IMR-90 (cell line): ENCODE measurements at regions not wholly inside any gene's neighbourhood (a gene's known extent, or its start where the extent isn't known, plus 50 kb on each side); places are given as distances from the start of the nearest gene placed in this dataset.

Source experiments
- ATAC-seq: fragments of 200-7000 bp; cut with Tn5 transposase; 2 replicates; pipeline ENCODE4 v1.9.1; 2020; ENCODE audit warnings: low read depth, mild to moderate bottlenecking, moderate library complexity
- BruUV-seq: library from RNA; stranded (reverse); fragments of 400-500 nt; replicated peaks from 2 replicates; lab custom pipeline; 2021; lab: Mats Ljungman, UMichigan
- CTCF ChIA-PET: fragments of 300-600 bp; formaldehyde crosslinking; extraction: SDS; loops from one replicate; lab custom pipeline; 2021; ENCODE audit warnings: antibody characterized with exemption; lab: Yijun Ruan, JAX
- POLR2A ChIA-PET: fragments of 300-600 bp; sonication (Branson Sonifier 250); formaldehyde crosslinking; loops from one replicate; lab custom pipeline; 2022; ENCODE audit warnings: antibody characterized with exemption; ENCODE audit not compliant: unreplicated experiment; lab: Charles Lee
- DNase-seq: peaks from one replicate; pipeline ENCODE4 v3.0.0; 2013
- H2AFZ ChIP-seq: replicated peaks from 2 replicates; pipeline ENCODE3; 2013; ENCODE audit warnings: low read length, mild to moderate bottlenecking; ENCODE audit not compliant: poor library complexity
- H2AK5ac ChIP-seq: 2 replicates; pipeline ENCODE4 v1.6.1; 2013; ENCODE audit warnings: low read depth, low read length, inconsistent platforms
- H2AK9ac ChIP-seq: replicated peaks from 2 replicates; pipeline ENCODE3; 2013; ENCODE audit warnings: mild to moderate bottlenecking, low read depth, low read length, moderate library complexity; ENCODE audit not compliant: poor library complexity
- H2BK120ac ChIP-seq: 2 replicates; pipeline ENCODE4 v1.6.1; 2013; ENCODE audit warnings: low read depth, low read length, inconsistent platforms
- H2BK15ac ChIP-seq: 3 replicates; pipeline ENCODE4 v1.6.1; 2013; ENCODE audit warnings: low read depth, low read length, inconsistent platforms
- H2BK20ac ChIP-seq: 2 replicates; pipeline ENCODE4 v1.6.1; 2013; ENCODE audit warnings: low read depth, mild to moderate bottlenecking, inconsistent platforms, low read length, moderate library complexity
- H2BK5ac ChIP-seq: 2 replicates; pipeline ENCODE4 v1.6.1; 2013; ENCODE audit warnings: mild to moderate bottlenecking, low read depth, low read length, inconsistent platforms; ENCODE audit not compliant: poor library complexity, severe bottlenecking
- H3K14ac ChIP-seq: replicated peaks from 2 replicates; pipeline ENCODE4 v1.6.1; 2013; ENCODE audit warnings: low read depth, low read length, inconsistent platforms
- H3K18ac ChIP-seq: 2 replicates; pipeline ENCODE4 v1.6.1; 2013; ENCODE audit warnings: low read depth, low read length, control low read depth
- H3K23ac ChIP-seq: 2 replicates; pipeline ENCODE4 v1.6.1; 2013; ENCODE audit warnings: low read depth, low read length, inconsistent platforms
- H3K27ac ChIP-seq: 2 replicates; pipeline ENCODE4 v1.5.1; 2013; ENCODE audit warnings: mild to moderate bottlenecking, control low read depth, low read length; ENCODE audit not compliant: insufficient read depth
- H3K27me3 ChIP-seq: 2 replicates; pipeline ENCODE4 v1.6.1; 2013; ENCODE audit warnings: low read length; ENCODE audit not compliant: control insufficient read depth, insufficient read depth
- H3K36me3 ChIP-seq: 2 replicates; pipeline ENCODE4 v1.6.1; 2013; ENCODE audit warnings: low read length, mixed read lengths; ENCODE audit not compliant: control insufficient read depth, insufficient read depth
- H3K4ac ChIP-seq: 2 replicates; pipeline ENCODE4 v1.6.1; 2013; ENCODE audit warnings: low read depth, low read length, inconsistent platforms
- H3K4me1 ChIP-seq: 2 replicates; pipeline ENCODE4 v1.6.1; 2013; ENCODE audit warnings: low read length, mixed read lengths; ENCODE audit not compliant: control insufficient read depth, insufficient read depth
- H3K4me2 ChIP-seq: 2 replicates; pipeline ENCODE4 v1.6.1; 2013; ENCODE audit warnings: low read depth, mild to moderate bottlenecking, control low read depth, low read length, moderate library complexity
- H3K4me3 ChIP-seq: 2 replicates; pipeline ENCODE4 v1.5.1; 2013; ENCODE audit warnings: low read depth, mild to moderate bottlenecking, control low read depth, low read length, moderate library complexity; ENCODE audit not compliant: insufficient read depth
- H3K56ac ChIP-seq: 2 replicates; pipeline ENCODE4 v1.6.1; 2013; ENCODE audit warnings: low read length, inconsistent platforms; ENCODE audit not compliant: insufficient read depth; ENCODE audit errors: extremely low read depth
- H3K79me1 ChIP-seq, 2 experiments: 2 replicates each; pipeline ENCODE4 v1.6.1; 2013; ENCODE audit warnings: low read length in 2 of 2, inconsistent platforms in 1 of 2, low read depth in 1 of 2
- H3K9ac ChIP-seq: 2 replicates; pipeline ENCODE4 v1.6.1; 2013; ENCODE audit warnings: low read depth, low read length, control low read depth
- H3K9me1 ChIP-seq: 2 replicates; pipeline ENCODE4 v1.6.1; 2013; ENCODE audit warnings: low read length, inconsistent platforms; ENCODE audit not compliant: insufficient read depth
- H3K9me3 ChIP-seq: 2 replicates; pipeline ENCODE4 v1.6.1; 2013; ENCODE audit warnings: low read length; ENCODE audit not compliant: control insufficient read depth, insufficient read depth
- H4K20me1 ChIP-seq: 2 replicates; pipeline ENCODE4 v1.6.1; 2013; ENCODE audit warnings: low read length, inconsistent platforms; ENCODE audit not compliant: insufficient read depth
- H4K5ac ChIP-seq: 2 replicates; pipeline ENCODE4 v1.6.1; 2013; ENCODE audit warnings: mild to moderate bottlenecking, low read depth, low read length, control low read depth
- H4K8ac ChIP-seq, 2 experiments: 2 replicates each; pipeline ENCODE4 v1.6.1; 2013; ENCODE audit warnings: low read depth in 2 of 2, low read length in 2 of 2, control low read depth in 1 of 2, inconsistent platforms in 1 of 2
- H4K91ac ChIP-seq: 2 replicates; pipeline ENCODE4 v1.6.1; 2013; ENCODE audit warnings: low read depth, low read length, inconsistent platforms; ENCODE audit not compliant: insufficient read depth
- BHLHE40 ChIP-seq: fragments of 150-350 bp; IDR thresholded peaks from 2 replicates; pipeline ENCODE4 v1.6.1; 2016; ENCODE audit warnings: mild to moderate bottlenecking, low read depth, low read length
- CHD1 ChIP-seq: IDR thresholded peaks from 2 replicates; pipeline ENCODE4 v1.6.1; 2012; ENCODE audit warnings: low read depth, low read length, improper control_type of control experiment
- CTCF ChIP-seq: conservative IDR thresholded peaks from 2 replicates; pipeline ENCODE4 v1.5.1; 2012; ENCODE audit warnings: mild to moderate bottlenecking, low read depth, low read length, improper control_type of control experiment
- MAFK ChIP-seq: IDR thresholded peaks from 2 replicates; pipeline ENCODE4 v1.6.1; 2012; ENCODE audit warnings: low read depth, low read length, improper control_type of control experiment
- MAZ ChIP-seq: IDR thresholded peaks from 2 replicates; pipeline ENCODE4 v1.6.1; 2012; ENCODE audit warnings: low read depth, mild to moderate bottlenecking, low read length, improper control_type of control experiment, moderate library complexity, borderline replicate concordance
- MXI1 ChIP-seq: IDR thresholded peaks from 2 replicates; pipeline ENCODE4 v1.6.1; 2012; ENCODE audit warnings: low read depth, mild to moderate bottlenecking, low read length, moderate library complexity, borderline replicate concordance
- NFE2L2 ChIP-seq: fragments of 150-350 bp; IDR thresholded peaks from 2 replicates; pipeline ENCODE4 v1.6.1; 2016; ENCODE audit warnings: low read depth, mild to moderate bottlenecking, low read length
- POLR2A ChIP-seq: IDR thresholded peaks from 2 replicates; pipeline ENCODE4 v1.6.1; 2012; ENCODE audit warnings: mild to moderate bottlenecking, low read depth, low read length
- RAD21 ChIP-seq: IDR thresholded peaks from 2 replicates; pipeline ENCODE4 v1.6.1; 2012; ENCODE audit warnings: low read length, improper control_type of control experiment
- RCOR1 ChIP-seq: IDR thresholded peaks from 2 replicates; pipeline ENCODE4 v1.6.1; 2012; ENCODE audit warnings: mild to moderate bottlenecking, low read length, improper control_type of control experiment; ENCODE audit not compliant: insufficient replicate concordance
- RFX5 ChIP-seq: IDR thresholded peaks from 2 replicates; pipeline ENCODE4 v1.8.0; 2012; ENCODE audit warnings: low read depth, mild to moderate bottlenecking, low read length, moderate library complexity
- dilution Hi-C: fragments of 300-500 bp; cut with HindIII; formaldehyde crosslinking; loops from one replicate; pipeline ENCODE4 v1.14.3; 2018; ENCODE audit warnings: low sequenced_read_pairs; ENCODE audit not compliant: unreplicated experiment
- in situ Hi-C: fragments of 300-500 bp; cut with MboI; formaldehyde crosslinking; loops from 3 replicates; pipeline ENCODE4 v1.14.3; 2019; ENCODE audit warnings: low sequenced_read_pairs, inconsistent platforms, mixed read lengths
- intact Hi-C: fragments of 100-400 bp; cut with micrococcal nuclease; formaldehyde crosslinking; loops from 2 replicates; pipeline ENCODE4 v1.10.0; 2022
- TF ChIP-seq, protein P1 (sequence below): fragments of 150-350 bp; IDR thresholded peaks from 2 replicates; pipeline ENCODE4 v1.6.1; 2017; ENCODE audit warnings: mild to moderate bottlenecking, antibody characterized with exemption, low read length, low read depth
- TF ChIP-seq, protein P2 (sequence below): fragments of 150-350 bp; IDR thresholded peaks from 2 replicates; pipeline ENCODE4 v1.6.1; 2016; ENCODE audit warnings: low read depth, mild to moderate bottlenecking, low read length, moderate library complexity, borderline replicate concordance

- ATAC-seq (no peak), DNase-seq (no peak)
- Histone ChIP-seq H4K91ac (no peak overlapping the region), H2AK5ac (no peak overlapping the region), H3K9me3 (no peaks in the 10 kb centered on the region), H4K20me1 (no peaks in the 10 kb centered on the region), H3K4ac (no peak overlapping the region), H3K18ac (no peak overlapping the region), H2AFZ (no peak overlapping the region), H4K8ac (no peak overlapping the region), H4K5ac (no peak overlapping the region), H2BK20ac (no peak overlapping the region), H2BK120ac (no peak overlapping the region), H3K79me1 (no peaks in the 10 kb centered on the region), H3K9ac (no peak overlapping the region), H2AK9ac (no peak overlapping the region), H3K9me1 (no peaks in the 10 kb centered on the region), H2BK5ac (no peak overlapping the region), H3K4me1 (no peaks in the 10 kb centered on the region), H3K23ac (no peak overlapping the region), H3K27me3 (no peaks in the 10 kb centered on the region), H3K4me3 (no peak overlapping the region), H3K56ac (no peak overlapping the region), H3K14ac (no peak overlapping the region), H2BK15ac (no peak overlapping the region), H3K4me2 (no peak overlapping the region), H3K27ac (no peak overlapping the region), H3K36me3 (no peaks in the 10 kb centered on the region)
- intact Hi-C loops (no loop called here), dilution Hi-C loops (no loop called here), in situ Hi-C loops (no loop called here)
- BruUV-seq = no TSS peak
- TF ChIP-seq RFX5 = no peak
- TF ChIP-seq, protein P1, sequence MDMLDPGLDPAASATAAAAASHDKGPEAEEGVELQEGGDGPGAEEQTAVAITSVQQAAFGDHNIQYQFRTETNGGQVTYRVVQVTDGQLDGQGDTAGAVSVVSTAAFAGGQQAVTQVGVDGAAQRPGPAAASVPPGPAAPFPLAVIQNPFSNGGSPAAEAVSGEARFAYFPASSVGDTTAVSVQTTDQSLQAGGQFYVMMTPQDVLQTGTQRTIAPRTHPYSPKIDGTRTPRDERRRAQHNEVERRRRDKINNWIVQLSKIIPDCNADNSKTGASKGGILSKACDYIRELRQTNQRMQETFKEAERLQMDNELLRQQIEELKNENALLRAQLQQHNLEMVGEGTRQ = no peak
- no peak for TF ChIP-seq RAD21
- no peak for TF ChIP-seq MXI1
- TF ChIP-seq CTCF = no peak
- no peak for TF ChIP-seq MAFK
- TF ChIP-seq, protein P2, sequence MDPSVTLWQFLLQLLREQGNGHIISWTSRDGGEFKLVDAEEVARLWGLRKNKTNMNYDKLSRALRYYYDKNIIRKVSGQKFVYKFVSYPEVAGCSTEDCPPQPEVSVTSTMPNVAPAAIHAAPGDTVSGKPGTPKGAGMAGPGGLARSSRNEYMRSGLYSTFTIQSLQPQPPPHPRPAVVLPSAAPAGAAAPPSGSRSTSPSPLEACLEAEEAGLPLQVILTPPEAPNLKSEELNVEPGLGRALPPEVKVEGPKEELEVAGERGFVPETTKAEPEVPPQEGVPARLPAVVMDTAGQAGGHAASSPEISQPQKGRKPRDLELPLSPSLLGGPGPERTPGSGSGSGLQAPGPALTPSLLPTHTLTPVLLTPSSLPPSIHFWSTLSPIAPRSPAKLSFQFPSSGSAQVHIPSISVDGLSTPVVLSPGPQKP = no peak
- TF ChIP-seq NFE2L2 = no peak
- no peak for TF ChIP-seq RCOR1
- TF ChIP-seq CHD1 = no peak
- TF ChIP-seq POLR2A = no peak
- TF ChIP-seq BHLHE40 = no peak
- no peak for TF ChIP-seq MAZ
- ChIA-PET CTCF (no interaction called here), POLR2A (no interaction called here)
These were observed 1541.7 kb upstream of the CDH8 start for GRCh38 chr16:63577891-63578290.
